ENCODE measurements at regions not wholly inside any gene's neighbourhood (a gene's known extent, or its start where the extent isn't known, plus 50 kb on each side); places are given as distances from the start of the nearest gene placed in this dataset.
"Not testable (repeated sequence)": the region's sequence is repeated elsewhere in the genome, so short reads cannot be mapped to it uniquely, and the experiment has no call there.

DNA sequence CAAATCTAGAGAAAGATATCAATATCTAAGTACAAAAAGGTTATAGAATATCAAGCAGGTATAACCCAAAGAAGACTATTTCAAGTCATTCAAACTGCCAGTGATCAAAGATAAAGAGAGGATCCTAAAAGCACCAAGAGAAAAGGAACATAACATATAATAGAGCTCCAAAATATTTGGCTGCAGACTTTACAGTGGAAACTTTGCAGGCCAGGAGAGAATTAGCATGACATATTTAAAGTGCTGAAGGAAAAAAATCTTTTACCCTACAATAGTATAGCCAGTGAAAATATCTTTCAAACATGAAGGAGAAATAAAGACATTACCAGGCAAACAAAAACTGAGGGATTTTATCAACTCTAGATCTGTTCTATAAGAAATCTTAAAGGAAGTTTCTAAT is 254.3 kb upstream of the ARHGEF26 start:
- Histone ChIP-seq H3K27ac (ENCODE audit: extremely low read depth, low read depth, low read length) (no peak overlapping the region), H3K36me3 (ENCODE audit: control insufficient read depth in 2 of 2, insufficient read depth in 1 of 2, low read length in 2 of 2) (no peaks in the 10 kb centered on the region), H3K4me3 (ENCODE audit: low read depth, low read length) (no peak overlapping the region), H3K9me3 (ENCODE audit: control insufficient read depth, insufficient read depth, low read depth, low read length) (no peaks in the 10 kb centered on the region), H3K4me1 (ENCODE audit: control insufficient read depth, insufficient read depth, low read length) (no peaks in the 10 kb centered on the region)
- CTCF ChIA-PET: no interaction called here
- POLR2A ChIA-PET: no interaction called here
- TF ChIP-seq KLF8 (tag by site-specific recombination; IDR thresholded peaks at IDR 0.05) (no peak), ZNF274 (IDR thresholded peaks at IDR 0.05; ENCODE audit: low read length) (no peak), ZNF274 (tag by site-specific recombination; IDR thresholded peaks at IDR 0.05; ENCODE audit: borderline replicate concordance) (no peak), ZNF768 (tag by site-specific recombination; IDR thresholded peaks at IDR 0.05) (no peak), ZNF2 (tag by site-specific recombination; IDR thresholded peaks at IDR 0.05) (no peak), KLF16 (tag by site-specific recombination; IDR thresholded peaks at IDR 0.05) (no peak), ZNF211 (tag by site-specific recombination; IDR thresholded peaks at IDR 0.05; ENCODE audit: low read depth) (no peak), ZNF426 (tag by site-specific recombination; IDR thresholded peaks at IDR 0.05) (no peak), SP3 (tag by site-specific recombination; IDR thresholded peaks at IDR 0.05) (no peak), ZNF248 (tag by site-specific recombination; IDR thresholded peaks at IDR 0.05) (no peak), ZNF521 (tag by site-specific recombination; IDR thresholded peaks at IDR 0.05) (no peak), ZNF266 (tag by site-specific recombination; IDR thresholded peaks at IDR 0.05; ENCODE audit: low read depth) (no peak), ZNF776 (tag by site-specific recombination; IDR thresholded peaks at IDR 0.05; ENCODE audit: borderline replicate concordance) (no peak), BCL11B (tag by site-specific recombination; IDR thresholded peaks at IDR 0.05; ENCODE audit: low read depth) (no peak), ZNF350 (tag by site-specific recombination; IDR thresholded peaks at IDR 0.05) (no peak)
- TF ChIP-seq, protein P1, sequence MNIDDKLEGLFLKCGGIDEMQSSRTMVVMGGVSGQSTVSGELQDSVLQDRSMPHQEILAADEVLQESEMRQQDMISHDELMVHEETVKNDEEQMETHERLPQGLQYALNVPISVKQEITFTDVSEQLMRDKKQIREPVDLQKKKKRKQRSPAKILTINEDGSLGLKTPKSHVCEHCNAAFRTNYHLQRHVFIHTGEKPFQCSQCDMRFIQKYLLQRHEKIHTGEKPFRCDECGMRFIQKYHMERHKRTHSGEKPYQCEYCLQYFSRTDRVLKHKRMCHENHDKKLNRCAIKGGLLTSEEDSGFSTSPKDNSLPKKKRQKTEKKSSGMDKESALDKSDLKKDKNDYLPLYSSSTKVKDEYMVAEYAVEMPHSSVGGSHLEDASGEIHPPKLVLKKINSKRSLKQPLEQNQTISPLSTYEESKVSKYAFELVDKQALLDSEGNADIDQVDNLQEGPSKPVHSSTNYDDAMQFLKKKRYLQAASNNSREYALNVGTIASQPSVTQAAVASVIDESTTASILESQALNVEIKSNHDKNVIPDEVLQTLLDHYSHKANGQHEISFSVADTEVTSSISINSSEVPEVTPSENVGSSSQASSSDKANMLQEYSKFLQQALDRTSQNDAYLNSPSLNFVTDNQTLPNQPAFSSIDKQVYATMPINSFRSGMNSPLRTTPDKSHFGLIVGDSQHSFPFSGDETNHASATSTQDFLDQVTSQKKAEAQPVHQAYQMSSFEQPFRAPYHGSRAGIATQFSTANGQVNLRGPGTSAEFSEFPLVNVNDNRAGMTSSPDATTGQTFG (tag by site-specific recombination; IDR thresholded peaks at IDR 0.05; ENCODE audit: borderline replicate concordance): no peak
- TF ChIP-seq, protein P2, sequence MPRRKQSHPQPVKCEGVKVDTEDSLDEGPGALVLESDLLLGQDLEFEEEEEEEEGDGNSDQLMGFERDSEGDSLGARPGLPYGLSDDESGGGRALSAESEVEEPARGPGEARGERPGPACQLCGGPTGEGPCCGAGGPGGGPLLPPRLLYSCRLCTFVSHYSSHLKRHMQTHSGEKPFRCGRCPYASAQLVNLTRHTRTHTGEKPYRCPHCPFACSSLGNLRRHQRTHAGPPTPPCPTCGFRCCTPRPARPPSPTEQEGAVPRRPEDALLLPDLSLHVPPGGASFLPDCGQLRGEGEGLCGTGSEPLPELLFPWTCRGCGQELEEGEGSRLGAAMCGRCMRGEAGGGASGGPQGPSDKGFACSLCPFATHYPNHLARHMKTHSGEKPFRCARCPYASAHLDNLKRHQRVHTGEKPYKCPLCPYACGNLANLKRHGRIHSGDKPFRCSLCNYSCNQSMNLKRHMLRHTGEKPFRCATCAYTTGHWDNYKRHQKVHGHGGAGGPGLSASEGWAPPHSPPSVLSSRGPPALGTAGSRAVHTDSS (tag by site-specific recombination; IDR thresholded peaks at IDR 0.05): no peak
- TF ChIP-seq, protein P3, sequence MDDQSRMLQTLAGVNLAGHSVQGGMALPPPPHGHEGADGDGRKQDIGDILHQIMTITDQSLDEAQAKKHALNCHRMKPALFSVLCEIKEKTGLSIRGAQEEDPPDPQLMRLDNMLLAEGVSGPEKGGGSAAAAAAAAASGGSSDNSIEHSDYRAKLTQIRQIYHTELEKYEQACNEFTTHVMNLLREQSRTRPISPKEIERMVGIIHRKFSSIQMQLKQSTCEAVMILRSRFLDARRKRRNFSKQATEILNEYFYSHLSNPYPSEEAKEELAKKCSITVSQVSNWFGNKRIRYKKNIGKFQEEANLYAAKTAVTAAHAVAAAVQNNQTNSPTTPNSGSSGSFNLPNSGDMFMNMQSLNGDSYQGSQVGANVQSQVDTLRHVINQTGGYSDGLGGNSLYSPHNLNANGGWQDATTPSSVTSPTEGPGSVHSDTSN (CRISPR knock-in tag; IDR thresholded peaks at IDR 0.05): no peak

DNA sequence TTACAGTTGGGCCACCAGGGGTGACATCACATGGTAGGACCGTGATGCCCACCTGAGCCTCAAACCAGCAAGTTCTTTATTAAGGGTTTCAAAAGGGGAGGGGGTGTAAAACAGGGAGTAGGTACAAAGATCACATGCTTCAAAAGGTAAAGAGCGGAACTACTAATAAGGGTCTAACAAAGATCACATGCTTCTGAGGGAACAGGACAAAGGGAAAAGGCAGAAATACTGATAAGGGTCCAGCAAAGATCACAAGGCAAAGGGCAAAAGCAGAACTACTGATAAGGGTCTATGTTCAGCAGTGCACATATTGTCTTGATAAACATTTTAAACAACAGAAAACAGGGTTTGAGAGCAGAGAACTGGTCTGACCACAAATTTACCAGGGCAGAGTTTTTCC is 246.8 kb upstream of the ARHGEF26 start:
- POLR2A ChIA-PET; H3K4me3 ChIP-seq (ENCODE audit: low read depth, low read length); H3K36me3 ChIP-seq (ENCODE audit: control insufficient read depth in 2 of 2, insufficient read depth in 1 of 2, low read length in 2 of 2); H3K27ac ChIP-seq (ENCODE audit: extremely low read depth, low read depth, low read length); H3K9me3 ChIP-seq (ENCODE audit: control insufficient read depth, insufficient read depth, low read depth, low read length); CTCF ChIA-PET; H3K4me1 ChIP-seq (ENCODE audit: control insufficient read depth, insufficient read depth, low read length): not testable (repeated sequence)

DNA sequence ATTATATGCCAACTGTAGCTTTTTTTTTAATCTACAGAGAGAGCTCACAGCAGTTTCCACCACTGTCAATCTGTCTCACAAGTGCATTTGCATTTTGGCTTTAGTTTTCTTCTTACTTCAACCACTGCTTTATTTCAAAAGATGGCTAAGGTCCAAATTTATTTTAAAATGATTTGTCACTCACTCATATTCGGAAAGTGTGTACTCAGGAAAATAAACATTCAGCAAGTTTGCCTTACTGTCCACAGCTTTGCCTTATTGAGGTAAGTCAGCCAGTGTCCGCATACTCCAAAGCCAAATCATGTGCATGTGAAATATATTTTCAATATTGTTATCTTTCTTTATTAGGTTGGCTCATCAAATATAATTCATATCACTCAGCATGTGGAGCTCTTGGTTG is 240.7 kb upstream of the ARHGEF26 start:
- H3K9me3 ChIP-seq (ENCODE audit: control insufficient read depth, insufficient read depth, low read depth, low read length): no peaks in the 10 kb centered on the region
- H3K4me1 ChIP-seq (ENCODE audit: control insufficient read depth, insufficient read depth, low read length): no peaks in the 10 kb centered on the region
- ChIA-PET POLR2A (no interaction called here), CTCF (no interaction called here)
- no peak overlapping the region for H3K27ac ChIP-seq (ENCODE audit: extremely low read depth, low read depth, low read length)
- H3K4me3 ChIP-seq (ENCODE audit: low read depth, low read length): no peak overlapping the region
- H3K36me3 ChIP-seq (ENCODE audit: control insufficient read depth in 2 of 2, insufficient read depth in 1 of 2, low read length in 2 of 2): no peaks in the 10 kb centered on the region
- TF ChIP-seq, protein P4, sequence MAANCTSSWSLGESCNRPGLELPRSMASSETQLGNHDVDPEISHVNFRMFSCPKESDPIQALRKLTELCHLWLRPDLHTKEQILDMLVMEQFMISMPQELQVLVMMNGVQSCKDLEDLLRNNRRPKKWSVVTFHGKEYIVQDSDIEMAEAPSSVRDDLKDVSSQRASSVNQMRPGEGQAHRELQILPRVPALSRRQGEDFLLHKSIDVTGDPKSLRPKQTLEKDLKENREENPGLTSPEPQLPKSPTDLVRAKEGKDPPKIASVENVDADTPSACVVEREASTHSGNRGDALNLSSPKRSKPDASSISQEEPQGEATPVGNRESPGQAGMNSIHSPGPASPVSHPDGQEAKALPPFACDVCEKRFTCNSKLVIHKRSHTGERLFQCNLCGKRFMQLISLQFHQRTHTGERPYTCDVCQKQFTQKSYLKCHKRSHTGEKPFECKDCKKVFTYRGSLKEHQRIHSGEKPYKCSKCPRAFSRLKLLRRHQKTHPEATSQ (tag by site-specific recombination; IDR thresholded peaks at IDR 0.05): no peak
- TF ChIP-seq ZNF514 (tag by site-specific recombination; IDR thresholded peaks at IDR 0.05): no peak
- no peak for TF ChIP-seq ZNF302 (tag by site-specific recombination; IDR thresholded peaks at IDR 0.05; ENCODE audit: low read depth)
- no peak for TF ChIP-seq ZNF776 (tag by site-specific recombination; IDR thresholded peaks at IDR 0.05; ENCODE audit: borderline replicate concordance)
- TF ChIP-seq, protein P5, sequence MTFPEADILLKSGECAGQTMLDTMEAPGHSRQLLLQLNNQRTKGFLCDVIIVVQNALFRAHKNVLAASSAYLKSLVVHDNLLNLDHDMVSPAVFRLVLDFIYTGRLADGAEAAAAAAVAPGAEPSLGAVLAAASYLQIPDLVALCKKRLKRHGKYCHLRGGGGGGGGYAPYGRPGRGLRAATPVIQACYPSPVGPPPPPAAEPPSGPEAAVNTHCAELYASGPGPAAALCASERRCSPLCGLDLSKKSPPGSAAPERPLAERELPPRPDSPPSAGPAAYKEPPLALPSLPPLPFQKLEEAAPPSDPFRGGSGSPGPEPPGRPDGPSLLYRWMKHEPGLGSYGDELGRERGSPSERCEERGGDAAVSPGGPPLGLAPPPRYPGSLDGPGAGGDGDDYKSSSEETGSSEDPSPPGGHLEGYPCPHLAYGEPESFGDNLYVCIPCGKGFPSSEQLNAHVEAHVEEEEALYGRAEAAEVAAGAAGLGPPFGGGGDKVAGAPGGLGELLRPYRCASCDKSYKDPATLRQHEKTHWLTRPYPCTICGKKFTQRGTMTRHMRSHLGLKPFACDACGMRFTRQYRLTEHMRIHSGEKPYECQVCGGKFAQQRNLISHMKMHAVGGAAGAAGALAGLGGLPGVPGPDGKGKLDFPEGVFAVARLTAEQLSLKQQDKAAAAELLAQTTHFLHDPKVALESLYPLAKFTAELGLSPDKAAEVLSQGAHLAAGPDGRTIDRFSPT (tag by site-specific recombination; IDR thresholded peaks at IDR 0.05): no peak
- TF ChIP-seq KLF7 (tag by site-specific recombination; IDR thresholded peaks at IDR 0.05; ENCODE audit: borderline replicate concordance): no peak
- no peak for TF ChIP-seq ZNF175 (tag by site-specific recombination; IDR thresholded peaks at IDR 0.05)

All from HEK293 (cell line).